ENCODE measurements at regions not wholly inside any gene's neighbourhood (a gene's known extent, or its start where the extent isn't known, plus 50 kb on each side); places are given as distances from the start of the nearest gene placed in this dataset.

DNA sequence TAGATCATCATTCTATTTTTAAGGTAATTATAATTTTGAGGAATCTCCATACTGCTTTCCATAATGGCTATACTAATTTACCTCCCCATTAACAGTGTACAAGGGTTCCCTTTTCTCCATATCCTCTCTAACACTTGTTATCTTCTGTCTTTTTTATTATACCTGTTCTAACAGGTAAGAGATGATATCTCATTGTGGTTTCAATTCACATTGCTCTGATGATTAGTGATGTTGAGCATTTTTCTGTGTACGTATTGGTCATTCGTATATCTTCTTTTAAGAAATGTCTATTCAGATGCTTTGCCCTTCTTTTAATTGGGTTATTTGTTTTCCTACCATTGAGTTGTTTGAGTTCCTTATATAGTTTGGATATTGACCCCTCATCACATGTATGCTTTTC is 81.6 kb upstream of the SCAF8 start:
- H3K27me3 Mint-ChIP-seq (ENCODE audit: insufficient read depth): peaks cover 6% of the 10 kb centered on the region
- peaks cover 18% of the 10 kb centered on the region for H3K4me1 Mint-ChIP-seq (ENCODE audit: low read depth)
- no peak overlapping the region for H3K27ac Mint-ChIP-seq
- H3K9me3 Mint-ChIP-seq: no peaks in the 10 kb centered on the region
- DNase-seq: no peak
- H3K36me3 Mint-ChIP-seq (ENCODE audit: low read depth): no peaks in the 10 kb centered on the region
- TF ChIP-seq, protein P1, sequence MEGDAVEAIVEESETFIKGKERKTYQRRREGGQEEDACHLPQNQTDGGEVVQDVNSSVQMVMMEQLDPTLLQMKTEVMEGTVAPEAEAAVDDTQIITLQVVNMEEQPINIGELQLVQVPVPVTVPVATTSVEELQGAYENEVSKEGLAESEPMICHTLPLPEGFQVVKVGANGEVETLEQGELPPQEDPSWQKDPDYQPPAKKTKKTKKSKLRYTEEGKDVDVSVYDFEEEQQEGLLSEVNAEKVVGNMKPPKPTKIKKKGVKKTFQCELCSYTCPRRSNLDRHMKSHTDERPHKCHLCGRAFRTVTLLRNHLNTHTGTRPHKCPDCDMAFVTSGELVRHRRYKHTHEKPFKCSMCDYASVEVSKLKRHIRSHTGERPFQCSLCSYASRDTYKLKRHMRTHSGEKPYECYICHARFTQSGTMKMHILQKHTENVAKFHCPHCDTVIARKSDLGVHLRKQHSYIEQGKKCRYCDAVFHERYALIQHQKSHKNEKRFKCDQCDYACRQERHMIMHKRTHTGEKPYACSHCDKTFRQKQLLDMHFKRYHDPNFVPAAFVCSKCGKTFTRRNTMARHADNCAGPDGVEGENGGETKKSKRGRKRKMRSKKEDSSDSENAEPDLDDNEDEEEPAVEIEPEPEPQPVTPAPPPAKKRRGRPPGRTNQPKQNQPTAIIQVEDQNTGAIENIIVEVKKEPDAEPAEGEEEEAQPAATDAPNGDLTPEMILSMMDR (IDR thresholded peaks at IDR 0.05): no peak
- H3K4me3 Mint-ChIP-seq: no peak overlapping the region

DNA sequence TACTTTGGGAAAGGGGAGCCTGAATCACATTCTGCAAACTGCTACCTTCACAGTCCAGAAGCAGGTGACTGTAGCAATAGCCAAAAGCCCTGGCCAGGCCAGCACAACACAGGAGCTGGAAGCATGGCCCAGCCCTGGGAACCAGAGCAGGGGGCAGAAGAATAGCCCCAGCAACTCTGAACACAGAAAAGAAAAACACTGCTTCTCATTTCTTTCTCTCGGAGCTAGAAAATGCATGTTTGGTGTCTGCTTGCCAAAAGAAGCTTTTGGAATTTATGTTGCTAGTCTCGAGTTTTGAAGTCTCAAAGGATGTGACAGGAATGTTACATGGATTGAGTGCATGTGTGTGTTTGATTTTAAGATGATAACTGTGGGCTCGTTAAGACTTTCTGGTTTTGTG is 79.8 kb upstream of the SCAF8 start:
- Mint-ChIP-seq H3K4me3 (peak overlapping the region; percentile 74), H3K4me1 (ENCODE audit: low read depth) (peaks cover 18% of the 10 kb centered on the region), H3K9me3 (no peaks in the 10 kb centered on the region), H3K27me3 (ENCODE audit: insufficient read depth) (peaks cover 5% of the 10 kb centered on the region), H3K27ac (peak overlapping the region; percentile 52), H3K36me3 (ENCODE audit: low read depth) (no peaks in the 10 kb centered on the region)
- TF ChIP-seq, protein P1 (IDR thresholded peaks at IDR 0.05): no peak
- DNase-seq: no peak

DNA sequence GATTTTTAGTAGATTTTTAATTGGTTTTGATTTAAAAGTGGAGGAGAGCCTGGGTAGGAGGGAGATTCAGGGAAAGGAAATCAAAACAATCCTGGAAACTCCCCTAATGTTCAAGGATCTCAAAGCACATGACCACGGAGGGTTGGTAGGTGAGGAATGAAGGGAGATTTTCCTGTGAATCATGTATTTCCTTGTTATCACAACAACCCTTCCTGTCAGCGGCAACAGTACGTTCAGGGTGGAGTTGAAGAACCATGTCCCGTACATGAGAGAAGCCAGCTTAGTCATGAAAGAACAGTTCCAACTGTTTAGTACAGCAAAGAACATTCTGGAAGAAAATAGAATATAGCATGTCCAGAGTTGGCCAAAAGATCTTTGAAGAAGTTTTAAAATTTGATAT is 79.4 kb upstream of the SCAF8 start:
- Mint-ChIP-seq H3K4me3 (peak overlapping the region; percentile 74), H3K27ac (peak overlapping the region; percentile 52)

DNA sequence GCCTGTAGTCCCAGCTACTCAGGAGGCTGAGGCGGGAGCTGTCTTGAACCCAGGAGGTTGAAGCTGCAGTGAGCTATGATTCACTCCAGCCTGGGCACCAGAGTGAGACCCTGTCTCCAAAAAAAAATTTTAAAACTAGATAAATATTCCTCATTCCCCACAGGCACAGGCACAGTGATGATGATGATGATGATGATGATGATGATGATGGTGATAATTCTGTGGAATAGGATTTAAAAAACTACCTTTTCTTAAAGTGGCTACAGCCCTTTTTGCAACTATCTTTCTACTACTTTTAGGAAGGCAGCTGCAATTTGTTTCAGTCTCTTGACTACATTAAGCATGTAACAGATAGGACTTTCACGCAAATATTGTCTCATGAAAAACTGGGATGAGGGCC is 76.6 kb upstream of the SCAF8 start:
- peaks cover 3% of the 10 kb centered on the region for H3K27me3 Mint-ChIP-seq (ENCODE audit: insufficient read depth)
- H3K4me1 Mint-ChIP-seq (ENCODE audit: low read depth): peaks cover 18% of the 10 kb centered on the region
- no peak overlapping the region for H3K27ac Mint-ChIP-seq
- no peaks in the 10 kb centered on the region for H3K36me3 Mint-ChIP-seq (ENCODE audit: low read depth)
- H3K4me3 Mint-ChIP-seq: no peak overlapping the region
- H3K9me3 Mint-ChIP-seq: no peaks in the 10 kb centered on the region
- no peak for DNase-seq
- TF ChIP-seq, protein P1 (IDR thresholded peaks at IDR 0.05): no peak

More for the DNA sequence above, 79.4 kb upstream of the SCAF8 start:
- TF ChIP-seq, protein P1 (IDR thresholded peaks at IDR 0.05): no peak
- peaks cover 18% of the 10 kb centered on the region for H3K4me1 Mint-ChIP-seq (ENCODE audit: low read depth)
- no peaks in the 10 kb centered on the region for H3K9me3 Mint-ChIP-seq
- no peaks in the 10 kb centered on the region for H3K36me3 Mint-ChIP-seq (ENCODE audit: low read depth)
- peaks cover 5% of the 10 kb centered on the region for H3K27me3 Mint-ChIP-seq (ENCODE audit: insufficient read depth)
- peak; percentile 58 for DNase-seq

DNA sequence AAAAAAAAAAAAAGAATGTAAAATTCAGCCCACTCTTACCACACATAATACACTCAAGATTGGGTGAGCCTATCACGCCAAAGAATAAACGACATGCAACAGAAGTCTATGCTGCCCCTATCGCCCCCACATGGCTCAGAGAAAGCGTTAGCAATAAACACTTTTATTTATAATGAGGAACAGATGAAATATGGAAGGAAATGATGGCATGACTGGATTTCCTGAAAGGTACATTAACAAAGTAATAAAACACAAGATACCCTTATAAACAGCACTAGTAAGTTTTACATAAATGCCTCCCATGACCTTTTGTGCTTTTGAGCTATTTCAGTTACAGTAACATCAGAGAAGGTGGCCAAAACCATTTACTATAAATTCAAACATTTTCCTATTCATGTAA is 71.4 kb upstream of the SCAF8 start:
- TF ChIP-seq, protein P1 (IDR thresholded peaks at IDR 0.05): no peak
- peaks cover 17% of the 10 kb centered on the region for H3K27me3 Mint-ChIP-seq (ENCODE audit: insufficient read depth)
- no peaks in the 10 kb centered on the region for H3K4me1 Mint-ChIP-seq (ENCODE audit: low read depth)
- H3K4me3 Mint-ChIP-seq: no peak overlapping the region
- H3K27ac Mint-ChIP-seq: no peak overlapping the region
- no peaks in the 10 kb centered on the region for H3K36me3 Mint-ChIP-seq (ENCODE audit: low read depth)
- H3K9me3 Mint-ChIP-seq: no peaks in the 10 kb centered on the region
- no peak for DNase-seq

DNA sequence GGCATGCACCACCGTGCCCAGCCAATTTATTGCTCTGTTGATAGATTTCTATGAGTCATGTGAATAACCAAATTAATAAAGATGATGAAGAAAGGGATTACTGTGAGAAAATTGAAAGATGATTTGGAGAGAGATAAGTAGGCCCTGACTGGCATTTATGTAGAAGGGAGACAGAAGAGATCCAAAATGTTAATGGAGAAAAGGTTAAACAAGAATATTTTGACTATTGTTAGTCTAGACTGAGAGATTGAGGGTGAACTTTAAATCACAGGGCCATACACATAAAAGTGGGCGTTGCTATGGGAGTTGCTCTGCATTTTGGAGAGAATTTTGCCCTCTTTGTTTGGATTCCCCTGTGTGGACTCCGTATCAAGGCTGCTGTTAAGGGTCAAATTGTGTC is 68.9 kb upstream of the SCAF8 start:
- Mint-ChIP-seq H3K36me3 (ENCODE audit: low read depth) (no peaks in the 10 kb centered on the region), H3K27ac (no peak overlapping the region), H3K9me3 (no peaks in the 10 kb centered on the region), H3K4me1 (ENCODE audit: low read depth) (no peaks in the 10 kb centered on the region), H3K27me3 (ENCODE audit: insufficient read depth) (peaks cover 21% of the 10 kb centered on the region), H3K4me3 (no peak overlapping the region)
- no peak for DNase-seq
- TF ChIP-seq, protein P1 (IDR thresholded peaks at IDR 0.05): no peak
